Endothelial cell of umbilical vein (primary cell): ENCODE measurements at regions not wholly inside any gene's neighbourhood (a gene's known extent, or its start where the extent isn't known, plus 50 kb on each side); places are given as distances from the start of the nearest gene placed in this dataset.

Experiments used
- EZH2 ChIP-seq: IDR thresholded peaks from 2 replicates; pipeline ENCODE4 v1.6.1; 2012; ENCODE audit warnings: borderline replicate concordance, low read depth, mild to moderate bottlenecking, moderate library complexity, low read length, inconsistent platforms; ENCODE audit not compliant: severe bottlenecking
- MYC ChIP-seq: IDR thresholded peaks from one replicate; pipeline ENCODE4 v1.6.1; 2011; ENCODE audit warnings: mild to moderate bottlenecking, low read depth, low read length
- POLR2A ChIP-seq: IDR thresholded peaks from 2 replicates; pipeline ENCODE4 v1.6.1; 2012; ENCODE audit warnings: low read depth, mild to moderate bottlenecking, control low read depth, low read length
- POLR2AphosphoS5 ChIP-seq: IDR thresholded peaks from 2 replicates; pipeline ENCODE4 v1.6.1; 2012; ENCODE audit warnings: low read depth, mild to moderate bottlenecking, control low read depth, low read length, moderate library complexity; ENCODE audit not compliant: insufficient read depth
- TF ChIP-seq, protein P1 (sequence below), 2 donors: IDR thresholded peaks; 1 replicate in 1 of 2; 2 replicates in 1 of 2; pipeline ENCODE4 v1.5.1; 2011; ENCODE audit warnings: low read length in 2 of 2, mild to moderate bottlenecking in 2 of 2, moderate library complexity in 2 of 2, control low read depth in 1 of 2, inconsistent platforms in 1 of 2, low read depth in 1 of 2; ENCODE audit not compliant: insufficient read depth in 1 of 2; ENCODE audit errors: extremely low read depth in 1 of 2
- TF ChIP-seq, protein P2 (sequence below): IDR thresholded peaks from 2 replicates; pipeline ENCODE4 v1.6.1; 2011; ENCODE audit not compliant: insufficient read depth, insufficient read length

DNA sequence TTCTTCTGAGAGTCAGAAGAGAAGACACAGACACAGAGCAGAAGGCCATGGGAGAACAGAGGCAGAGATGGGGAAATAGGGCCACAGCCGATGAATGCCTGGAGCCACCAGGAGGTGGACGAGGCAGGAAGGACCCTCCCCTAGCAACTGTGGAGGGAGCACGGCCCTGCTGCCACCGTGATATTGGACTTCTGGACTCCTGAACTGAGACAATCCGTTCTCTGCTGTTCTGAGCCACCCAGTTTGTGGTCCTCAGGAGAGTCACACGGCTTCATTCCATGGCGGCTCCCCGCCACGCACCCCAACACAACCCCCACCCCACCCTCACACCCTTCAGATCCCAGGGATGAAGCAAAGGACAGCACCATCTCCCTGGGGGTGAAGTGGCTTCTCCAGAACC is 338.1 kb downstream of the CTTN start:
- TF ChIP-seq, protein P1, sequence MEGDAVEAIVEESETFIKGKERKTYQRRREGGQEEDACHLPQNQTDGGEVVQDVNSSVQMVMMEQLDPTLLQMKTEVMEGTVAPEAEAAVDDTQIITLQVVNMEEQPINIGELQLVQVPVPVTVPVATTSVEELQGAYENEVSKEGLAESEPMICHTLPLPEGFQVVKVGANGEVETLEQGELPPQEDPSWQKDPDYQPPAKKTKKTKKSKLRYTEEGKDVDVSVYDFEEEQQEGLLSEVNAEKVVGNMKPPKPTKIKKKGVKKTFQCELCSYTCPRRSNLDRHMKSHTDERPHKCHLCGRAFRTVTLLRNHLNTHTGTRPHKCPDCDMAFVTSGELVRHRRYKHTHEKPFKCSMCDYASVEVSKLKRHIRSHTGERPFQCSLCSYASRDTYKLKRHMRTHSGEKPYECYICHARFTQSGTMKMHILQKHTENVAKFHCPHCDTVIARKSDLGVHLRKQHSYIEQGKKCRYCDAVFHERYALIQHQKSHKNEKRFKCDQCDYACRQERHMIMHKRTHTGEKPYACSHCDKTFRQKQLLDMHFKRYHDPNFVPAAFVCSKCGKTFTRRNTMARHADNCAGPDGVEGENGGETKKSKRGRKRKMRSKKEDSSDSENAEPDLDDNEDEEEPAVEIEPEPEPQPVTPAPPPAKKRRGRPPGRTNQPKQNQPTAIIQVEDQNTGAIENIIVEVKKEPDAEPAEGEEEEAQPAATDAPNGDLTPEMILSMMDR (IDR thresholded peaks at IDR 0.05; ENCODE audit: extremely low read depth in 1 of 2, insufficient read depth in 1 of 2, low read depth in 1 of 2, low read length in 2 of 2) = no peak
- TF ChIP-seq POLR2AphosphoS5 (no peak), EZH2 (no peak), POLR2A (no peak), MYC (no peak)
- TF ChIP-seq, protein P2, sequence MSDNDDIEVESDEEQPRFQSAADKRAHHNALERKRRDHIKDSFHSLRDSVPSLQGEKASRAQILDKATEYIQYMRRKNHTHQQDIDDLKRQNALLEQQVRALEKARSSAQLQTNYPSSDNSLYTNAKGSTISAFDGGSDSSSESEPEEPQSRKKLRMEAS = no peak
